Panc1 (cell line): ENCODE measurements at regions not wholly inside any gene's neighbourhood (a gene's known extent, or its start where the extent isn't known, plus 50 kb on each side); places are given as distances from the start of the nearest gene placed in this dataset.

Experiments used
- CTCF ChIP-seq: fragments of 450-650 bp; IDR thresholded peaks from 2 replicates; pipeline ENCODE4 v1.5.1; 2017; ENCODE audit warnings: mild to moderate bottlenecking
- POLR2AphosphoS5 ChIP-seq: IDR thresholded peaks from 2 replicates; pipeline ENCODE4 v1.6.1; 2012; ENCODE audit warnings: mild to moderate bottlenecking, low read depth, low read length, moderate library complexity
- REST ChIP-seq, 2 experiments: IDR thresholded peaks; 2 replicates each; pipeline ENCODE4 v1.6.1; 2011 to 2012; ENCODE audit warnings: low read depth in 2 of 2, control low read depth in 1 of 2, low read length in 1 of 2, mild to moderate bottlenecking in 1 of 2, moderate library complexity in 1 of 2; ENCODE audit not compliant: insufficient read depth in 1 of 2
- TCF7L2 ChIP-seq: IDR thresholded peaks from 2 replicates; pipeline ENCODE4 v1.6.1; 2011; ENCODE audit warnings: mild to moderate bottlenecking, low read depth, low read length, inconsistent platforms

- TF ChIP-seq CTCF (no peak), POLR2AphosphoS5 (no peak), REST (IDR thresholded peaks at IDR 0.05; ENCODE audit: insufficient read depth in 1 of 2, low read depth in 2 of 2, low read length in 1 of 2) (no peak), TCF7L2 (no peak)
Measured at GRCh38 chr6:154668156-154668555, 65.1 kb upstream of the SCAF8 start.
